H1 (cell line): ENCODE measurements at regions not wholly inside any gene's neighbourhood (a gene's known extent, or its start where the extent isn't known, plus 50 kb on each side); places are given as distances from the start of the nearest gene placed in this dataset.

Source experiments
- CTCF ChIA-PET: fragments of 300-600 bp; sonication (Branson Sonifier 250); formaldehyde crosslinking; loops from one replicate; lab custom pipeline; 2021; ENCODE audit not compliant: partially characterized antibody; lab: Charles Lee
- POLR2A ChIA-PET: fragments of 300-600 bp; sonication (Branson Sonifier 250); formaldehyde crosslinking; loops from one replicate; lab custom pipeline; 2021; ENCODE audit warnings: inconsistent platforms; ENCODE audit not compliant: partially characterized antibody; lab: Charles Lee
- DNase-seq, 2 experiments: peaks; one replicate each; pipeline versions ENCODE4 v3.0.0 to v3.0.0-alpha.2; 2010 to 2022; ENCODE audit warnings: low spot score in 2 of 2, low read depth in 1 of 2, mixed read lengths in 1 of 2
- FAIRE-seq: peaks from 2 replicates; lab custom pipeline; 2011; peaks lifted over from hg19 to GRCh38; lab: Jason Lieb, UNC
- H2AFZ ChIP-seq: 2 replicates; pipeline ENCODE4 v1.8.1; 2012; ENCODE audit warnings: low read length, inconsistent platforms
- H2AK5ac ChIP-seq: 2 replicates; pipeline ENCODE4 v1.6.1; 2013; ENCODE audit warnings: low read depth, low read length
- H2BK120ac ChIP-seq: replicated peaks from 2 replicates; pipeline ENCODE3; 2013; ENCODE audit warnings: low read depth, low read length, inconsistent platforms
- H2BK12ac ChIP-seq: 2 replicates; pipeline ENCODE4 v1.6.1; 2013; ENCODE audit warnings: low read depth, low read length
- H2BK15ac ChIP-seq: 2 replicates; pipeline ENCODE4 v1.6.1; 2013; ENCODE audit warnings: low read length
- H2BK20ac ChIP-seq: 2 replicates; pipeline ENCODE4 v1.6.1; 2013; ENCODE audit warnings: low read length
- H2BK5ac ChIP-seq: 2 replicates; pipeline ENCODE4 v1.6.1; 2013; ENCODE audit warnings: low read depth, low read length
- H3K14ac ChIP-seq: 2 replicates; pipeline ENCODE4 v1.6.1; 2013; ENCODE audit warnings: inconsistent platforms; ENCODE audit not compliant: insufficient read length
- H3K18ac ChIP-seq: 2 replicates; pipeline ENCODE4 v1.6.1; 2013; ENCODE audit warnings: low read length; ENCODE audit errors: extremely low read depth
- H3K23ac ChIP-seq: 2 replicates; pipeline ENCODE4 v1.6.1; 2013; ENCODE audit warnings: inconsistent platforms; ENCODE audit not compliant: insufficient read length
- H3K23me2 ChIP-seq: 2 replicates; pipeline ENCODE4 v1.6.1; 2013; ENCODE audit warnings: low read depth, low read length
- H3K27ac ChIP-seq: 2 replicates; pipeline ENCODE4 v1.6.1; 2011; ENCODE audit warnings: low read depth, low read length, inconsistent platforms
- H3K27me3 ChIP-seq, 4 experiments: replicated peaks in 1 of 4; 1 replicate in 1 of 4; 2 replicates in 3 of 4; pipeline versions ENCODE4 v1.6.1 to v1.8.1; 2011 to 2013; ENCODE audit warnings: low read length in 3 of 4, mild to moderate bottlenecking in 3 of 4, inconsistent platforms in 2 of 4, mixed read lengths in 2 of 4, moderate library complexity in 1 of 4; ENCODE audit not compliant: control insufficient read depth in 3 of 4, insufficient read depth in 3 of 4; ENCODE audit errors: extremely low read depth in 1 of 4
- H3K36me3 ChIP-seq, 4 experiments: 2 replicates each; pipeline versions ENCODE4 v1.6.1 to v1.8.1; 2011 to 2013; ENCODE audit warnings: mild to moderate bottlenecking in 4 of 4, low read length in 3 of 4, moderate library complexity in 2 of 4, control low read depth in 1 of 4, inconsistent platforms in 1 of 4; ENCODE audit not compliant: insufficient read depth in 4 of 4, control insufficient read depth in 2 of 4
- H3K4ac ChIP-seq: replicated peaks from 2 replicates; pipeline ENCODE3; 2013; ENCODE audit warnings: low read length, low read depth, mixed read lengths, inconsistent platforms; ENCODE audit not compliant: insufficient read length
- H3K4me1 ChIP-seq, 4 experiments: replicated peaks in 1 of 4; 1 replicate in 1 of 4; 2 replicates in 3 of 4; pipeline versions ENCODE4 v1.6.1 to v1.8.1; 2011 to 2013; ENCODE audit warnings: low read length in 3 of 4, inconsistent platforms in 2 of 4, mixed read lengths in 1 of 4; ENCODE audit not compliant: insufficient read depth in 4 of 4, control insufficient read depth in 3 of 4
- H3K4me2 ChIP-seq, 2 experiments: 2 replicates each; pipeline versions ENCODE4 v1.6.1 to v1.8.1; 2011 to 2013; ENCODE audit warnings: low read depth in 2 of 2, low read length in 2 of 2, control low read depth in 1 of 2, inconsistent platforms in 1 of 2, mild to moderate bottlenecking in 1 of 2; ENCODE audit not compliant: insufficient read depth in 1 of 2
- H3K4me3 ChIP-seq, 4 experiments: fragments of 200-600, 300-600 bp in 1 of 4; sonication (generic), shearing (Covaris generic), sonication (Bioruptor Twin) in 1 of 4; 2 replicates each; pipeline versions ENCODE4 v1.5.1 to v1.8.1; 2011 to 2016; ENCODE audit warnings: low read length in 4 of 4, low read depth in 3 of 4, control low read depth in 2 of 4, inconsistent platforms in 2 of 4, mild to moderate bottlenecking in 2 of 4, mixed read lengths in 1 of 4, moderate library complexity in 1 of 4; ENCODE audit not compliant: insufficient read depth in 2 of 4; ENCODE audit errors: extremely low read depth in 1 of 4
- H3K56ac ChIP-seq: replicated peaks from 2 replicates; pipeline ENCODE3; 2013; ENCODE audit warnings: low read depth, mild to moderate bottlenecking, mixed read lengths, low read length, inconsistent platforms; ENCODE audit not compliant: insufficient read length
- H3K79me1 ChIP-seq: 2 replicates; pipeline ENCODE4 v1.6.1; 2013; ENCODE audit warnings: low read depth, low read length, control low read depth
- H3K79me2 ChIP-seq, 2 experiments: 2 replicates each; pipeline versions ENCODE4 v1.6.1 to v1.8.1; 2012 to 2013; ENCODE audit warnings: low read length in 2 of 2, mild to moderate bottlenecking in 2 of 2, inconsistent platforms in 1 of 2; ENCODE audit not compliant: insufficient read depth in 2 of 2, control insufficient read depth in 1 of 2
- H3K9ac ChIP-seq, 4 experiments: replicated peaks in 1 of 4; 1 replicate in 1 of 4; 2 replicates in 3 of 4; pipeline versions ENCODE4 v1.6.1 to v1.8.1; 2011 to 2013; ENCODE audit warnings: low read depth in 3 of 4, low read length in 3 of 4, control low read depth in 2 of 4, mild to moderate bottlenecking in 2 of 4, moderate library complexity in 2 of 4, inconsistent platforms in 1 of 4; ENCODE audit errors: extremely low read depth in 1 of 4
- H3K9me3 ChIP-seq, 2 experiments: 2 replicates each; pipeline versions ENCODE4 v1.6.1 to v1.8.1; 2012 to 2013; ENCODE audit warnings: mild to moderate bottlenecking in 2 of 2, moderate library complexity in 2 of 2, control low read depth in 1 of 2, inconsistent platforms in 1 of 2, low read depth in 1 of 2, low read length in 1 of 2, mixed read lengths in 1 of 2; ENCODE audit not compliant: insufficient read depth in 2 of 2
- H4K20me1 ChIP-seq, 2 experiments: replicated peaks in 1 of 2; 2 replicates each; pipeline versions ENCODE3 to v1.8.1; 2011 to 2013; ENCODE audit warnings: inconsistent platforms in 2 of 2, low read length in 2 of 2, mild to moderate bottlenecking in 1 of 2; ENCODE audit not compliant: insufficient read depth in 2 of 2, control insufficient read depth in 1 of 2
- H4K5ac ChIP-seq: 2 replicates; pipeline ENCODE4 v1.6.1; 2013; ENCODE audit warnings: low read length, low read depth, mixed read lengths, inconsistent platforms; ENCODE audit not compliant: insufficient read length
- H4K8ac ChIP-seq: 2 replicates; pipeline ENCODE4 v1.8.0; 2013; ENCODE audit warnings: mild to moderate bottlenecking, moderate library complexity, low read length, inconsistent platforms; ENCODE audit not compliant: insufficient read depth; ENCODE audit errors: extremely low read depth
- H4K91ac ChIP-seq: replicated peaks from 2 replicates; pipeline ENCODE3; 2013; ENCODE audit warnings: low read length, mixed read lengths, inconsistent platforms; ENCODE audit not compliant: insufficient read length
- CBX5 ChIP-seq: fragments of 300-800, 300-1000 bp; sonication (generic); IDR thresholded peaks from 2 replicates; pipeline ENCODE4 v1.7.1; 2016; ENCODE audit warnings: antibody characterized with exemption, low read length, low read depth
- CBX8 ChIP-seq: fragments of 300-800, 300-1000 bp; sonication (generic); IDR thresholded peaks from 2 replicates; pipeline ENCODE4 v1.7.1; 2016; ENCODE audit warnings: low read depth, low read length, borderline replicate concordance
- CHD2 ChIP-seq: IDR thresholded peaks from 2 replicates; pipeline ENCODE4 v1.6.1; 2012; ENCODE audit warnings: low read length, improper control_type of control experiment
- CREB1 ChIP-seq: IDR thresholded peaks from 2 replicates; pipeline ENCODE4 v1.6.1; 2012; ENCODE audit warnings: inconsistent platforms
- CTBP2 ChIP-seq: IDR thresholded peaks from 2 replicates; pipeline ENCODE4 v1.7.0; 2011; ENCODE audit warnings: borderline replicate concordance, mild to moderate bottlenecking, moderate library complexity, mixed read lengths, low read length; ENCODE audit not compliant: insufficient read depth, insufficient read length
- JUND ChIP-seq: IDR thresholded peaks from 2 replicates; pipeline ENCODE4 v1.6.1; 2011; ENCODE audit warnings: mild to moderate bottlenecking, improper control_type of control experiment, low read length
- MAFK ChIP-seq: IDR thresholded peaks from 2 replicates; pipeline ENCODE4 v1.6.1; 2012; ENCODE audit warnings: low read depth, mild to moderate bottlenecking, improper control_type of control experiment, low read length
- POLR2A ChIP-seq, 2 experiments: IDR thresholded peaks; 1 replicate in 1 of 2; 2 replicates in 1 of 2; pipeline ENCODE4 v1.6.1; 2011; ENCODE audit warnings: low read depth in 2 of 2, low read length in 2 of 2, mild to moderate bottlenecking in 2 of 2; ENCODE audit errors: control extremely low read depth in 1 of 2
- POLR2AphosphoS5 ChIP-seq: IDR thresholded peaks from 2 replicates; pipeline ENCODE4 v1.6.1; 2011; ENCODE audit warnings: low read depth, low read length
- RFX5 ChIP-seq: IDR thresholded peaks from 2 replicates; pipeline ENCODE4 v1.6.1; 2011; ENCODE audit warnings: low read depth, low read length, improper control_type of control experiment, borderline replicate concordance
- SIN3A ChIP-seq, 2 experiments: IDR thresholded peaks in 1 of 2; conservative IDR thresholded peaks in 1 of 2; 2 replicates each; pipeline ENCODE4 v1.6.1; 2011 to 2012; ENCODE audit warnings: low read length in 2 of 2, improper control_type of control experiment in 1 of 2, low read depth in 1 of 2, mild to moderate bottlenecking in 1 of 2
- SP2 ChIP-seq: IDR thresholded peaks from 2 replicates; pipeline ENCODE4 v1.6.1; 2012; ENCODE audit warnings: mild to moderate bottlenecking, low read length, inconsistent platforms
- TAF1 ChIP-seq: IDR thresholded peaks from 2 replicates; pipeline ENCODE4 v1.6.1; 2011; ENCODE audit warnings: mild to moderate bottlenecking, low read depth, low read length
- WGBS, 2 experiments: shearing (Covaris generic) in 1 of 2; methylation state at CpG; one replicate each; pipeline versions ENCODE4 v1.1.6 to v1.1.7; 2013 to 2015; ENCODE audit warnings: low lambda C conversion rate in 2 of 2, mixed read lengths in 2 of 2, inconsistent platforms in 1 of 2, low coverage in 1 of 2, missing lambda C conversion rate in 1 of 2; ENCODE audit not compliant: insufficient replicate concordance in 2 of 2, insufficient coverage in 1 of 2, insufficient read length in 1 of 2; ENCODE audit errors: extremely low coverage in 1 of 2, missing lambda C conversion rate in 1 of 2; 5-methylcytosine and 5-hydroxymethylcytosine counted together
- TF ChIP-seq, protein P1 (sequence below): IDR thresholded peaks from 2 replicates; pipeline ENCODE4 v1.6.1; 2012; ENCODE audit warnings: low read length, inconsistent platforms

DNA sequence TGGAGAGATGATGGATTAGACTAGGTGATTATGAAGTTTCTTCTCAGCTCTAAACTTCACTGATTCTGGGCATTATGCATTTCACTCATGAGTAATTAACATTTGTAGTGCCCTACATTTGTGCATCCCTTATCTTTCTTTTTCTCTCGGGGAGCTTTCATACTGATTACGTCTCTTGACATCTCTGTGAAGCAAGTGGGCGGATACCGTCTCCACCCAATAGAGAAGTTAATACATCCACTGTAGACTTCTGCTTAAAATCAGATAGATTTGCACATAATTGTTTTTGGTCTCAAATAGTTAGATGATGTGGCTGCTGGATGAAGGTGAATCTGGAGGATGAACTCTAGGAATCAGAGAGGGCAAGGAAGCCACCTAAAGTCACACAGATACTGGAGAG lies 653.6 kb upstream of the EEF2KMT start:
- Histone ChIP-seq H4K5ac (no peak overlapping the region), H4K91ac (no peak overlapping the region), H4K20me1 (no peaks in the 10 kb centered on the region), H3K14ac (no peak overlapping the region), H3K36me3 (no peaks in the 10 kb centered on the region), H3K23ac (no peak overlapping the region), H2BK20ac (no peak overlapping the region), H3K23me2 (no peaks in the 10 kb centered on the region), H3K9me3 (no peaks in the 10 kb centered on the region), H3K4me2 (no peak overlapping the region), H3K4me1 (peaks cover 3 to 16% (median 10%) of the 10 kb centered on the region in 4 experiments), H3K4ac (no peak overlapping the region), H4K8ac (no peak overlapping the region), H2BK15ac (no peak overlapping the region), H3K18ac (no peak overlapping the region), H2BK5ac (no peak overlapping the region), H2BK120ac (no peak overlapping the region), H3K56ac (no peak overlapping the region), H2AFZ (no peak overlapping the region), H3K9ac (no peak overlapping the region), H2AK5ac (no peak overlapping the region), H3K79me2 (no peaks in the 10 kb centered on the region), H3K27ac (no peak overlapping the region), H3K4me3 (no peak overlapping the region), H3K79me1 (no peaks in the 10 kb centered on the region), H2BK12ac (no peak overlapping the region), H3K27me3 (no peaks in the 10 kb centered on the region)
- ChIA-PET CTCF (interaction anchor here (1.2 to 1.5 kb wide), 2 partner anchors 13 to 175 kb away, joined by 3 read pairs; no protein-coding TSS in a partner anchor), POLR2A (no interaction called here)
- TF ChIP-seq TAF1 (no peak), CHD2 (no peak), CREB1 (no peak), RFX5 (no peak), POLR2A (IDR thresholded peaks at IDR 0.05; ENCODE audit: control extremely low read depth in 1 of 2, low read depth in 2 of 2, low read length in 2 of 2) (no peak), SP2 (no peak), SIN3A (conservative IDR thresholded peaks at IDR 0.05 in 1 of 2, IDR thresholded peaks at IDR 0.05 in 1 of 2; ENCODE audit: low read depth in 1 of 2, low read length in 2 of 2) (no peak), POLR2AphosphoS5 (no peak), JUND (no peak), MAFK (no peak), CBX8 (no peak), CBX5 (no peak), CTBP2 (no peak)
- TF ChIP-seq, protein P1, sequence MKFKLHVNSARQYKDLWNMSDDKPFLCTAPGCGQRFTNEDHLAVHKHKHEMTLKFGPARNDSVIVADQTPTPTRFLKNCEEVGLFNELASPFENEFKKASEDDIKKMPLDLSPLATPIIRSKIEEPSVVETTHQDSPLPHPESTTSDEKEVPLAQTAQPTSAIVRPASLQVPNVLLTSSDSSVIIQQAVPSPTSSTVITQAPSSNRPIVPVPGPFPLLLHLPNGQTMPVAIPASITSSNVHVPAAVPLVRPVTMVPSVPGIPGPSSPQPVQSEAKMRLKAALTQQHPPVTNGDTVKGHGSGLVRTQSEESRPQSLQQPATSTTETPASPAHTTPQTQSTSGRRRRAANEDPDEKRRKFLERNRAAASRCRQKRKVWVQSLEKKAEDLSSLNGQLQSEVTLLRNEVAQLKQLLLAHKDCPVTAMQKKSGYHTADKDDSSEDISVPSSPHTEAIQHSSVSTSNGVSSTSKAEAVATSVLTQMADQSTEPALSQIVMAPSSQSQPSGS = no peak
- FAIRE-seq (no peak), DNase-seq (no peak)
- WGBS, 2 experiments = 99% methylated on average over 4 of the region's 4 CpGs; no CpG with 5 or more reads in 1 of the 2 experiments
